ENCODE measurements at regions not wholly inside any gene's neighbourhood (a gene's known extent, or its start where the extent isn't known, plus 50 kb on each side); places are given as distances from the start of the nearest gene placed in this dataset.

GRCh38 chr3:72336114-72336651 lies 512.1 kb downstream of the SHQ1 start:
- in situ Hi-C loops (cut with MboI; ENCODE audit: low sequenced_read_pairs), result no loop called here

GRCh38 chr3:72335458-72336095 lies 512.7 kb downstream of the SHQ1 start:
- in situ Hi-C loops (cut with MboI; ENCODE audit: low sequenced_read_pairs), result no loop called here

GRCh38 chr3:72334681-72335457 lies 513.4 kb downstream of the SHQ1 start:
- in situ Hi-C loops (cut with MboI; ENCODE audit: low sequenced_read_pairs), result no loop called here

GRCh38 chr3:72332689-72333088 lies 515.6 kb downstream of the SHQ1 start:
- in situ Hi-C loops (cut with MboI; ENCODE audit: low sequenced_read_pairs), result no loop called here

GRCh38 chr3:72332036-72332435 lies 516.2 kb downstream of the SHQ1 start:
- in situ Hi-C loops (cut with MboI; ENCODE audit: low sequenced_read_pairs), result no loop called here

GRCh38 chr3:72331076-72331475 lies 517.2 kb downstream of the SHQ1 start:
- in situ Hi-C loops (cut with MboI; ENCODE audit: low sequenced_read_pairs), result no loop called here

GRCh38 chr3:72329354-72329753 lies 518.9 kb downstream of the SHQ1 start:
- in situ Hi-C loops (cut with MboI; ENCODE audit: low sequenced_read_pairs), result no loop called here

- in situ Hi-C loops (cut with MboI; ENCODE audit: low sequenced_read_pairs), result no loop called here
Measured at GRCh38 chr3:72328755-72329277, 519.4 kb downstream of the SHQ1 start.

GRCh38 chr3:72327008-72327407 lies 521.2 kb downstream of the SHQ1 start:
- in situ Hi-C loops (cut with MboI; ENCODE audit: low sequenced_read_pairs), result no loop called here

GRCh38 chr3:72324253-72324811 lies 523.9 kb downstream of the SHQ1 start:
- in situ Hi-C loops (cut with MboI; ENCODE audit: low sequenced_read_pairs), result no loop called here

GRCh38 chr3:72323773-72324172 lies 524.5 kb downstream of the SHQ1 start:
- in situ Hi-C loops (cut with MboI; ENCODE audit: low sequenced_read_pairs), result no loop called here

GRCh38 chr3:72322264-72322976 lies 525.8 kb downstream of the SHQ1 start:
- in situ Hi-C loops (cut with MboI; ENCODE audit: low sequenced_read_pairs), result no loop called here

- in situ Hi-C loops (cut with MboI; ENCODE audit: low sequenced_read_pairs), result no loop called here
Measured at GRCh38 chr3:72320955-72321303, 527.3 kb downstream of the SHQ1 start.

GRCh38 chr3:72320095-72320954 lies 527.9 kb downstream of the SHQ1 start:
- in situ Hi-C loops (cut with MboI; ENCODE audit: low sequenced_read_pairs), result no loop called here

- in situ Hi-C loops (cut with MboI; ENCODE audit: low sequenced_read_pairs), result no loop called here
Measured at GRCh38 chr3:72319194-72320094, 528.8 kb downstream of the SHQ1 start.

- in situ Hi-C loops (cut with MboI; ENCODE audit: low sequenced_read_pairs), result no loop called here
Measured at GRCh38 chr3:72318504-72319193, 529.6 kb downstream of the SHQ1 start.

- in situ Hi-C loops (cut with MboI; ENCODE audit: low sequenced_read_pairs), result no loop called here
Measured at GRCh38 chr3:72317491-72317890, 530.8 kb downstream of the SHQ1 start.

- in situ Hi-C loops (cut with MboI; ENCODE audit: low sequenced_read_pairs), result no loop called here
Measured at GRCh38 chr3:72316501-72317279, 531.6 kb downstream of the SHQ1 start.

Data from HL-60/S4 treated with phorbol 12-myristate 13-acetate at 8.2 ng/mL for 4 days and 3 days (cell line).